NAMALWA (cell line): ENCODE measurements at regions not wholly inside any gene's neighbourhood (a gene's known extent, or its start where the extent isn't known, plus 50 kb on each side); places are given as distances from the start of the nearest gene placed in this dataset.
A peak's percentile ranks its signal among the peaks of the same experiment; 100 is the strongest.

Source experiments
- DNase-seq: peaks from one replicate; pipeline ENCODE4 v3.0.0-alpha.2; 2015; ENCODE audit warnings: low spot score

- no peak for DNase-seq
Observed at GRCh38 chrX:20620306-20620705, 353.6 kb upstream of the RPS6KA3 start.

GRCh38 chrX:20609916-20610415 is 343.3 kb upstream of the RPS6KA3 start:
- DNase-seq = no peak

GRCh38 chrX:20606831-20607230 is 340.1 kb upstream of the RPS6KA3 start:
- no peak for DNase-seq

- DNase-seq = no peak
Observed at GRCh38 chrX:20596856-20597255, 330.1 kb upstream of the RPS6KA3 start.

- DNase-seq = no peak
Observed at GRCh38 chrX:20595928-20596575, 329.3 kb upstream of the RPS6KA3 start.

GRCh38 chrX:20594985-20595384 is 328.3 kb upstream of the RPS6KA3 start:
- no peak for DNase-seq

- DNase-seq = no peak
Observed at GRCh38 chrX:20593836-20594235, 327.1 kb upstream of the RPS6KA3 start.

GRCh38 chrX:20593402-20593801 is 326.7 kb upstream of the RPS6KA3 start:
- DNase-seq = no peak

GRCh38 chrX:20591246-20591645 is 324.5 kb upstream of the RPS6KA3 start:
- no peak for DNase-seq

GRCh38 chrX:20585782-20586181 is 319.1 kb upstream of the RPS6KA3 start:
- DNase-seq = no peak

- no peak for DNase-seq
Observed at GRCh38 chrX:20571611-20572010, 304.9 kb upstream of the RPS6KA3 start.

GRCh38 chrX:20567108-20567507 is 300.4 kb upstream of the RPS6KA3 start:
- DNase-seq = no peak

GRCh38 chrX:20547611-20548051 is 280.9 kb upstream of the RPS6KA3 start:
- DNase-seq = no peak

- no peak for DNase-seq
Observed at GRCh38 chrX:20545538-20545937, 278.8 kb upstream of the RPS6KA3 start.

- no peak for DNase-seq
Observed at GRCh38 chrX:20542072-20542471, 275.4 kb upstream of the RPS6KA3 start.

- no peak for DNase-seq
Observed at GRCh38 chrX:20538974-20539373, 272.3 kb upstream of the RPS6KA3 start.

- DNase-seq = no peak
Observed at GRCh38 chrX:20531667-20532066, 265.0 kb upstream of the RPS6KA3 start.

GRCh38 chrX:20530406-20530921 is 263.8 kb upstream of the RPS6KA3 start:
- DNase-seq = peak; percentile 64

GRCh38 chrX:20529711-20530110 is 263.0 kb upstream of the RPS6KA3 start:
- no peak for DNase-seq

- DNase-seq = no peak
Observed at GRCh38 chrX:20529301-20529700, 262.6 kb upstream of the RPS6KA3 start.

GRCh38 chrX:20527558-20528011 is 260.9 kb upstream of the RPS6KA3 start:
- peak; percentile 25 for DNase-seq

GRCh38 chrX:20527041-20527440 is 260.3 kb upstream of the RPS6KA3 start:
- no peak for DNase-seq

GRCh38 chrX:20523626-20524312 is 257.1 kb upstream of the RPS6KA3 start:
- DNase-seq = no peak
